ENCODE measurements at regions not wholly inside any gene's neighbourhood (a gene's known extent, or its start where the extent isn't known, plus 50 kb on each side); places are given as distances from the start of the nearest gene placed in this dataset.

DNA sequence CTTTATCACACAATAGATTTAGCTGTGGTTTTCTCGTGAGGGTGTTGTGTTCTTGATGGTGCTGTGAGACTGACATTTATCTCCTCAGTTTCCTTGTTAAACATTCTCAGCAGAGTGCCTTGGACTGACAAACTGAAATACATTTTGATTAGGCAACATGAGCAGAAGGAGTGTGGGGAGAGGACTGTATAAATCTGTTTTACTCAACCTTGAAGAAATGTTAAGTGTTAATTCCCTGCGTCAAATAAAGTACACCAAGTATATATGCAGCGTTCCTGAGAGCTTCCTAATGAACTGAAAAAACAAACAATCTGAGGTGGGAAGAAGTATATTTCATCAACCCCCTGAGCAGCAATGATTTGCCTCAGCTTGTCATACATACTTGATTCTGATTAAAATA lies 540.3 kb upstream of the B3GALT2 start:
- DNase-seq (ENCODE audit: low read depth), result no peak

DNA sequence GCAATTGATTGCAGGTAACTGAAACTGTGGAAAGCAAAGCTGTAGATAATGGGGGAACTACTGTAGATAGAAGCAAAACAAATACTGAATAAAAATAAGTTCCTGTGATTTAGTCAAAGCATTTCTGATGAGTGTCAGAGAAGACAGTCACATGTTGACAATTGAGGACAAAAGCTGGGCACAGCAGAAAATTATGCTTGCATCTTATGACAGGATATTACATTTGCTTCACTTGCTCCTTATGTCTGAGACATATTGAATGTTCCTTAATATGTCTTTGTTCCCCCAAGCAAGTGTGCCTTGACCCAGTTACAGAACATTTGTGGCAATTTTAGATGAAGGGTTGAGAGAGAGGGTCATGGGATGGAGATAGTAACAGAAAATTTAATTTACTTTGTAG lies 526.0 kb upstream of the B3GALT2 start:
- no peak for DNase-seq (ENCODE audit: low read depth)

DNA sequence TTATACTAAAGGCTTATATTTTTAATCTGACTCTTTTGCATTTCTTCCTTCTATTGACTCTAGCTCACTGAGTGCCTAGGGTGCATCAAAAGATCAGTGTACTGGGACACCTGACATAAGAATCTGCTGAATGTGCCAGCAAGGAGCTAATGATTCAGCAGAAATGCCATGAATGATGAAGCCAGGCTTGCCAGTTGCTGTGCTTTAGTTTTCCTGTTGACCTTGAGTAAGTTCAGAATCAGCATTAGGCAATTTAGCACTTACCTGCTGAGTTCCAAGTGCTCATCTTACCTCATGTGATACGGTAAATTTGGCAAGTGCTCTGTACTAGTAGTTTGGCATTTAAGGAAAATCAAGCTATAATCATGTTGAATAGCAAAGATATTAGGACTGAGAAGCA lies 523.2 kb upstream of the B3GALT2 start:
- DNase-seq (ENCODE audit: low read depth), result no peak

DNA sequence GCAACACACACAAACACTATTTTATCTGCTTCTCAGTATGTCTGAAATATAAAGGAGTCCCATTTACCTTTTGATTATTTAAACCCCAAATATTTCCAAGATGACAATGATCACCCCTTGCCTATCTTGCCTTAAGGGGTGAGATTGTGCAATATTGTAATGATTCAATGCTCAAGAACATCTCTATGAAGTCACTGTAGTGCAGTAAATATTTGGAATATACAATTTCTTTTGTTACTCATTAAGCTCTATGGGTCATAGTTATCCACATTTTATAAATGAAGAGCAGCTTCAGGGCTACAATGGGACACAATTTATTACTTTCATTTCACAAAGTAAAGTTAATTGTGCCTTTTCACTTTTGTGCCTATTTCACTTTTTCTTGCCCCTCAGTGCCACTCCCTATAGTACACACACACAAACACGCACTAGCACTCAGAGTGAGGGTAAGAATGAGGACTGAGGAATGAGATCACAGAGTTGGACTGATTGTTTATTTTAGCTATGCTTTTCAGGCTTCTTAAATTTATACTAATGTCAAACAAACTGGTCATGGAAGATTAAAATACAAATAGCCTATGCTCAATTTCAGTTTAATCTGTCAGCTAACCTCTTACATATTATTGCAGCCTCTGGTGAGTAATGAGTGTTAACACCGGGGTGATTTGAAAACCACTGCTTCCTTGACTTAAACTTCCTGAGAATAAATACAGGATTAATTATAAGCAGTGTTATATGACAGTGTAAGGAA lies 521.0 kb upstream of the B3GALT2 start:
- no peak for DNase-seq (ENCODE audit: low read depth)

DNA sequence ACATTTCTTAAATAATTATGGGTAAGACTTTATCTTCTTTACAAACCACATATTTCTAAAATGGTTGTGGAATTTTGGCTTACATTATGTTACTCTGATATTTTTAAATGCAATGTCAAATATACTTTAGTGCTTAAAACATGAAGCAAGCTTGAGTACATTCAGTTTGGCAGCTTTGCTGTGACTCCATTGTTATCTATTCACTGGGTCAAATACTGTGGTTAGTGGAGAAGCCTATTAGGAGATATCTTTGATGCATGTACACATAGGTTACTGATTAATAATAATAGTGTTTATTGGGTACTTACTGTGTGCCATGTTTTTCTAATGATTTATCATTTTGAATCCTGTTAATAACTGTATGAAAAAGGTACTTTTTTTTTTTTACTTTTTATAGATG lies 520.4 kb upstream of the B3GALT2 start:
- DNase-seq (ENCODE audit: low read depth), result no peak

- no peak for DNase-seq (ENCODE audit: low read depth)
Measured at GRCh38 chr1:193705554-193705981, 519.2 kb upstream of the B3GALT2 start.

DNA sequence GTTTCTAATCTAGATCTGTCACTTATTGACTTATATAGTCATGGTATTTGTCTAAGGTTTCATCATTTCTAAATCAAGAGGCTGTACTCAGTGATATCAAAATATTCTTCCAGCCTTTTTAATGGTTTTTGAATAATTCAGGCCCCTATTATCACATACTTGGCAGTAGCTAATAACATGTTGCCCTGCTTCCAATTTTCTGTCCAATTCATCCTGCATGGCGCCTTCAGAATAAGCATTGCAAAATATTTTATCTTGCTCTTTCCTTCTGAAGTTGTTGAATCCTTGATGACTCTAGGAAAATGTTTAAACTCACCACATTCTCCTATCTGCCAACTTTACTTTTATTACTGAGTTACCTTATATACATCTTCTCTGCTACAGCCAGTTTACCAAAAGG lies 517.2 kb upstream of the B3GALT2 start:
- DNase-seq (ENCODE audit: low read depth), result no peak

DNA sequence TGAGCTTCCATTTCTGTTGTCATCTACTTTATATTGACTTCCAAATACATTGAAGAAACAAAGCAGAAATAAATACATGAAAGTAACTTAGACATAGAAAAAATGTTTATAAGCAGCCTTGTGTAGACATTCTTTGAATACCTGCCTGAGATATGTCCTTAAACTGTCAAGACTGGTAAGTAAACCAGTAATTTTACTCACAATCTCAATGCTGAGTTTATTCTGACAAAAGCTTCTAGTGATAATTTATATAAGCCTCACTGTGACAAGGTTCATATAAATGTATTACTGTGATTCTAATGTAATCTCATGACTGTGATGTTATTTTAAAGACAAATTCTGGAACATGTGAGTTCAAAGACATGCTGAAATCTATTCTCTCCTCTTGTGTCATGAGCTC lies 516.7 kb upstream of the B3GALT2 start:
- no peak for DNase-seq (ENCODE audit: low read depth)

DNA sequence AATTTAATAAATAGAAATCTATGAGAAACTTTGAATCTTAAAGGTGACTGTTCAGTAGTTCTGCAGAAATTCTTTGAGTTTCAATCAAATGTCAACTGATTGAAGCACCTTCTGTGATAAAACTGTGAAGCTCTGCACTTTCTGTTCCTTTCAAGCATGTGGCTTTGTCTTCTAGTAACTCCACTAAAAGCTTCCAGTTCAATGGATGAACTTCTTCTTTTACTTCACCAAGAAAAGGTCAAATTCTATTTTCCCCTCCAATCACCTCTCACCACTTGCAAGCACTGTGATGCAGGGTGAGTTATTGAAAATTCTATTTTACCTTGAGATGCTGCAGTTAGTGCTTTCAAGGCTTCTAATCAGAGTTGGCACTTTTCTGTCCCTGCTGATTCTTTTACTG lies 515.3 kb upstream of the B3GALT2 start:
- DNase-seq (ENCODE audit: low read depth), result no peak

GRCh38 chr1:193700710-193701355 lies 514.4 kb upstream of the B3GALT2 start:
- DNase-seq (ENCODE audit: low read depth), result no peak

DNA sequence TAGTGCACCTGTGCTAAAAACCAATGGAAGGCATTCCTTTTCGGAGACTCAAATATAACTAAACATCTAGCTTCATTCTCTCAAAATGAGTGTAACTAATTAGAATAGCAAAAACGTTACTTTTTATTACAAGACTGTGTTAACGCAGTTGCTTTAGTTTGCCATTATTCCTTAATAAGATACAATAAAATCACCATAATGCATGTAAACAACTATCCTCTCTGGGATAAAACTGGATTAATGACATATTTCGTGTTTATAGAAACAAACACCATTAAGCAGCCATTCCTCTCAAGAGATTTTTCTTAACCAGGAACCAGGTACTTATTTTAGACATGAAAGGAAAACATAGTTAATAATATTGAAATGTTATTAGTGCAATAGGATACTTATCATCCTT lies 512.8 kb upstream of the B3GALT2 start:
- DNase-seq (ENCODE audit: low read depth), result no peak

GRCh38 chr1:193697776-193698175 lies 511.4 kb upstream of the B3GALT2 start:
- no peak for DNase-seq (ENCODE audit: low read depth)

DNA sequence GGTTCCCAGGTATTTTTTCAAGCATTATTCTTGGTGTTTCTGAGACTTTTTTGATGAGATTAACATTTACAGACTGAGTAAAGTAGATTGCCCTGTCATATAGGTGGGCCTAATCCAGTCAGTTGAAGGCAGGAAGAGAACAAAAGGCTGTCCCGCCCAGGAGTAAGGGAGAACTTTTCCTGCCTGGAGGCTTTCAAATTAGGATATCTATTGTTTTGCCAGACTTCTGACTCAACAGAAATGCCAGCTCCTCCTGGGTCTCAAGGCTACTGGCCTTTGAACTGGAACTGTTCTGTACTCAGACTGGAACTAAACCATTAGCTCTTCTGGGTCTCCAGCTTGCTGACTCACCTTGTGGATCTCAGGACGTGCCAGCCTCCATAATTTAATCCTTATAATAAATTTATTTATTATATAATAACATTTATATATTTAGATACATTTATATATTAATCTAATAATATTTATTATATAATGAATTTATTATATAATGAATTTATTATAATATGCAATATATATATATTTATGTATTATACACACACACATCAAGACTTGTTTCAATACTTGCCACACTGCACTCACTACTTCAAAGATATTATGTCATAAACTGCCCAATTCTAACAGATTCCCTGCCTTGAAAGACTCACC lies 510.8 kb upstream of the B3GALT2 start:
- no peak for DNase-seq (ENCODE audit: low read depth)

GRCh38 chr1:193694741-193695140 lies 508.3 kb upstream of the B3GALT2 start:
- DNase-seq (ENCODE audit: low read depth), result no peak

DNA sequence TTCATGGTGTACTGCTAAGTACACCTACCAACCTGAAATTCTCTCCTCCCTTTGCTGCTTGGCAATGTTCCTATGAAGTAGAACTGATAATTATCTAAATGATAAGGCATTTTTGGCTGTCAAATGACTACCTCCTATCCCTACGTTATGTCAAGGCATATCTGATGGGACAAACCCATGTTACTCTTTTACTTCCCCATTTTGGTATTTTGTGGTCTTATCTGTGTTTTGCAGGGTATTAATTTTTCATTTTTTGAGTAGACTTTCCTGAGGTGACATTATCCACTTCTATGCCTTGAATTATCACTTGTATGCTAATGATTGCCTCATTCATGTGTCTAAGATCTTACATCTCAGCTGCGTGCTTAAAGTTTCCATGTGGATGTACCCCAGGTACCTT lies 499.6 kb upstream of the B3GALT2 start:
- DNase-seq (ENCODE audit: low read depth), result no peak

GRCh38 chr1:193681422-193681821 lies 495.0 kb upstream of the B3GALT2 start:
- DNase-seq (ENCODE audit: low read depth), result no peak

- DNase-seq (ENCODE audit: low read depth), result no peak
Measured at GRCh38 chr1:193680924-193681316, 494.5 kb upstream of the B3GALT2 start.

DNA sequence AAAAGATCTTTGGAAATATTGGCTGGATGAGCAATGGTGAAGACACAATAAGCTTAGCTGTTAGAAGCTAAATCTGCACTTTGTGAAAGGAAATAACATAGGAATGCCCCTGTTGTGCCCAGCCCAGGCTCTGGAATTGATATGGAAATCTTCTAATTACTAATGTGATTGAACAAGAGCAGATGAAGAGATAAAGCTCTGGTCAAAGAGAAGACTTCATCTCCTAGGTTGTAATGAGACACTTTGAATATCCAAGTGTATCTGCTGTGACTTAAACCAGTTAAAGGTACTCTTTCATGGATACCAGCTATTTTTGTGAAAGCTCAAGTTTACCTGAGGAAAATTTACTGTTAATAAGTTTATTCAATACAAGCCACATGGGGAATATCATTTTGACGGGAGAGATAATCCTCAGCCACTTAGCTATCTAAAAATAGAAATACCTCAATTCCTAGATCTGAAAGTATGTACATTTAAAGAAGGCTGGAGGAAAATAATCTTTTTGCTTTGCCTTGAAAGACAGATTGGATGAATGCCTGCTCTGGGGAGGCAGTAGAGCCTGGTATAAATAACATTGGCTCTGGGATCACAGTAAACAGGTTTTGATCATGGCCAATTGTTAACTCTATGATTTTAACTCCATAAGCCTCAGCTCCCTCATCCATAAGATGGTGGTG lies 494.0 kb upstream of the B3GALT2 start:
- no peak for DNase-seq (ENCODE audit: low read depth)

DNA sequence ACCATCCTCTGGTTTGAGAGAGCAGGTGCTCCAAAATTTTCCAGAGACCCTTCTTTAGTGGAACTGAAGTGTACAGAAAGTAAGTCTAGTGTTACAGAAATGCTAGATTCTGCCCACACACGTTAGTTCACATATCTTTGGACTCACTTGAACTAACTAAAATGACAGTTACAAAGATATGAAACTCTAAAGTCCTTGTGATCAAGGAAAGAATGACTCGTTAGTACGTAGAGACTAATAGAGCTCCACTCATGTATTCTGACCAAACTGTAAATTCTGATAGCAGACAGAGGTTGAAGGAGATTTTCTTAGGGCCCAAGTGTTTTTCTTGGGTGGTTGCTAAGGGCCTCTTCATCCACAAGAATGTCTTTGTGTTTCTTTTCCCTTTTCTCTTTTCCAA lies 491.5 kb upstream of the B3GALT2 start:
- no peak for DNase-seq (ENCODE audit: low read depth)

DNA sequence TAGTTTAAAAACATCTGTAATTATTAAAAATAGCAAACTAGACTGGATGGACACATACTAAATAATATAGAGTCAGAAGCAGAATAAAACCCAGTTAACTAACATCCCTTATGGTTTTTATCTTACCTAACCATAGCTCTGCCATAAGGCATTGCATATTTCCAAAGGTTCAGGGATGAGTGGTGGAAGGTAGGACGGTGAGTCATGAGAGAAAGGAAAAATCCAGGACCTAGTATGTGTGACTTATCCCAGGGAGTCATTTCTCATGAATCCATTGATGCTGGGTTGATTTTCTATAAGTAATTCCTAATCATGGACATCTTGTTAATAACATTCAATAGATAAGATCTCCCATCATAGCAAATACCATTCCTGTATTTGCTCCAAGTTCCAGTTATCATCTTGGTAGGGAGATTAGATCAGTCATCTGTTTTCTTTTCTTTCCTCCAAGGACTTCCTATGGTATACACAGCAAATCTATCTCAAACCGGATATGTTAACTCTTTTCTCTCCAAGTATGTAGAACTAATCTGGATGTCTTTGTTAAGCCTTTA lies 490.7 kb upstream of the B3GALT2 start:
- no peak for DNase-seq (ENCODE audit: low read depth)

GRCh38 chr1:193674292-193674944 lies 488.0 kb upstream of the B3GALT2 start:
- no peak for DNase-seq (ENCODE audit: low read depth)

GRCh38 chr1:193666485-193667083 lies 480.2 kb upstream of the B3GALT2 start:
- no peak for DNase-seq (ENCODE audit: low read depth)
